ENCODE measurements at regions not wholly inside any gene's neighbourhood (a gene's known extent, or its start where the extent isn't known, plus 50 kb on each side); places are given as distances from the start of the nearest gene placed in this dataset.

DNA sequence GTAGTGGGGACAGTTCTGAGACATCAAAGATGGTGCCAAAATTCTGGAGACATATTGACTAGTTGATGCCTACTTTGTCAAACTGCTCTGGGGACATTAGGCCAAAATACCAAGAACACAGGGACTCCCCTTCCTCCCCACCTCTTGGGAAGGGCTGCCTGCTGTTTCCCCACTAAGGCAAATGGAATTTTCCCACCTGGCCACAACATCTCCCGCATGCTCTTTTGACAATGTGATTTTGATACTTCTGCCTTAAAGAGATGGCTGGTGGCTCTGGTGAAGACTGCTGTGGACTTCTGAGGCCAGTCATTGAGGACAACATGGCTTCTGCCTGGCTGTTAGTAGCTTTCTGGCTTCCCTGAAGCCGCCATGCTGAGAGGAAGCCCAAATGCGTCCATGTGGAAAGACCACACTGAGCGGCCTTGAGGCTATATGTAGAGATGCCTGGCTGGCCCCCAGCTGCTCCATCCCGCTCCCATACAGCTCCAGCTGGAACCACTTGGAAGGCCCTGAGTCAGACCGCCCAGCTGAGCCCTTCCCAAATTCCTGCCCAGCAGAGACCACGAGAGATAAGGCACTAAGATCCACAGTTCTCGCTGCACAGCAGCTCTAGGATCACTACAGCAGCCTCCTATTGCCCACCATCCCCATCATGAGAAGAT, 226.7 kb downstream of the SYK start:
- Histone ChIP-seq H3K79me2 (ENCODE audit: low read length) (no peaks in the 10 kb centered on the region), H3K27me3 (ENCODE audit: low read length) (no peaks in the 10 kb centered on the region), H3K9me3 (ENCODE audit: low read length) (no peaks in the 10 kb centered on the region), H3K4me3 (ENCODE audit: low read length) (no peak overlapping the region), H3K36me3 (ENCODE audit: low read depth, low read length) (no peaks in the 10 kb centered on the region), H3K9ac (ENCODE audit: low read length) (no peak overlapping the region), H2AFZ (ENCODE audit: low read length) (no peak overlapping the region), H3F3A (ENCODE audit: low read length, unreplicated experiment) (no peaks in the 10 kb centered on the region), H3K9me2 (replicated peaks; ENCODE audit: low read length) (no peaks in the 10 kb centered on the region), H3K4me1 (ENCODE audit: insufficient read depth, low read length) (no peaks in the 10 kb centered on the region), H3K4me2 (ENCODE audit: low read length) (no peak overlapping the region), H4K20me1 (ENCODE audit: low read length) (no peaks in the 10 kb centered on the region), H3K27ac (ENCODE audit: low read length) (no peak overlapping the region)
- no TSS peak for BruUV-seq (replicated peaks)
- intact Hi-C loops (cut with micrococcal nuclease), result no loop called here
- CTCF ChIA-PET, result no interaction called here
- TF ChIP-seq, protein P1, sequence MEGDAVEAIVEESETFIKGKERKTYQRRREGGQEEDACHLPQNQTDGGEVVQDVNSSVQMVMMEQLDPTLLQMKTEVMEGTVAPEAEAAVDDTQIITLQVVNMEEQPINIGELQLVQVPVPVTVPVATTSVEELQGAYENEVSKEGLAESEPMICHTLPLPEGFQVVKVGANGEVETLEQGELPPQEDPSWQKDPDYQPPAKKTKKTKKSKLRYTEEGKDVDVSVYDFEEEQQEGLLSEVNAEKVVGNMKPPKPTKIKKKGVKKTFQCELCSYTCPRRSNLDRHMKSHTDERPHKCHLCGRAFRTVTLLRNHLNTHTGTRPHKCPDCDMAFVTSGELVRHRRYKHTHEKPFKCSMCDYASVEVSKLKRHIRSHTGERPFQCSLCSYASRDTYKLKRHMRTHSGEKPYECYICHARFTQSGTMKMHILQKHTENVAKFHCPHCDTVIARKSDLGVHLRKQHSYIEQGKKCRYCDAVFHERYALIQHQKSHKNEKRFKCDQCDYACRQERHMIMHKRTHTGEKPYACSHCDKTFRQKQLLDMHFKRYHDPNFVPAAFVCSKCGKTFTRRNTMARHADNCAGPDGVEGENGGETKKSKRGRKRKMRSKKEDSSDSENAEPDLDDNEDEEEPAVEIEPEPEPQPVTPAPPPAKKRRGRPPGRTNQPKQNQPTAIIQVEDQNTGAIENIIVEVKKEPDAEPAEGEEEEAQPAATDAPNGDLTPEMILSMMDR (conservative IDR thresholded peaks at IDR 0.05; ENCODE audit: low read depth, low read length), result no peak
- TF ChIP-seq EZH2 (IDR thresholded peaks at IDR 0.05; ENCODE audit: low read length, unreplicated experiment), result no peak
- TF ChIP-seq EZH2phosphoT487 (IDR thresholded peaks at IDR 0.05; ENCODE audit: borderline replicate concordance, low read length), result no peak
- ATAC-seq, result no peak
- DNase-seq, result no peak
- POLR2A ChIA-PET (ENCODE audit: unreplicated experiment), result no interaction called here

- intact Hi-C loops (cut with micrococcal nuclease), result no loop called here
- POLR2A ChIA-PET (ENCODE audit: unreplicated experiment), result interaction anchor here (0.6 kb wide), 1 partner anchor 16 kb away, joined by 4 read pairs; no protein-coding TSS in a partner anchor
- Histone ChIP-seq H3K79me2 (ENCODE audit: low read length) (no peaks in the 10 kb centered on the region), H3K36me3 (ENCODE audit: low read depth, low read length) (no peaks in the 10 kb centered on the region), H2AFZ (ENCODE audit: low read length) (no peak overlapping the region), H3K9me3 (ENCODE audit: low read length) (no peaks in the 10 kb centered on the region), H3K4me1 (ENCODE audit: insufficient read depth, low read length) (peaks cover 4% of the 10 kb centered on the region; the same call in 1 of the 2 replicates), H3K9me2 (replicated peaks; ENCODE audit: low read length) (no peaks in the 10 kb centered on the region), H3K27ac (ENCODE audit: low read length) (no peak overlapping the region), H3F3A (ENCODE audit: low read length, unreplicated experiment) (no peaks in the 10 kb centered on the region), H3K4me2 (ENCODE audit: low read length) (no peak overlapping the region), H4K20me1 (ENCODE audit: low read length) (no peaks in the 10 kb centered on the region), H3K27me3 (ENCODE audit: low read length) (no peaks in the 10 kb centered on the region), H3K9ac (ENCODE audit: low read length) (no peak overlapping the region), H3K4me3 (ENCODE audit: low read length) (no peak overlapping the region)
- no peak for DNase-seq
- TF ChIP-seq EZH2 (IDR thresholded peaks at IDR 0.05; ENCODE audit: low read length, unreplicated experiment) (no peak), EZH2phosphoT487 (IDR thresholded peaks at IDR 0.05; ENCODE audit: borderline replicate concordance, low read length) (no peak)
- TF ChIP-seq, protein P1 (conservative IDR thresholded peaks at IDR 0.05; ENCODE audit: low read depth, low read length), result no peak
- no TSS peak for BruUV-seq (replicated peaks)
- CTCF ChIA-PET, result no interaction called here
- no peak for ATAC-seq
These were observed 228.2 kb downstream of the SYK start for GRCh38 chr9:91029650-91030361.

GRCh38 chr9:91032121-91032531, 230.5 kb downstream of the SYK start:
- ChIA-PET POLR2A (ENCODE audit: unreplicated experiment) (no interaction called here), CTCF (no interaction called here)
- H3K9ac ChIP-seq (ENCODE audit: low read length), result no peak overlapping the region
- H3K4me3 ChIP-seq (ENCODE audit: low read length), result no peak overlapping the region
- no peaks in the 10 kb centered on the region for H3K27me3 ChIP-seq (ENCODE audit: low read length)
- H3F3A ChIP-seq (ENCODE audit: low read length, unreplicated experiment), result no peaks in the 10 kb centered on the region
- H2AFZ ChIP-seq (ENCODE audit: low read length), result no peak overlapping the region
- H4K20me1 ChIP-seq (ENCODE audit: low read length), result no peaks in the 10 kb centered on the region
- BruUV-seq (replicated peaks), result no TSS peak
- ATAC-seq (no peak), DNase-seq (no peak)
- H3K36me3 ChIP-seq (ENCODE audit: low read depth, low read length), result no peaks in the 10 kb centered on the region
- H3K4me1 ChIP-seq (ENCODE audit: insufficient read depth, low read length), result peaks cover 12% of the 10 kb centered on the region
- intact Hi-C loops (cut with micrococcal nuclease), result no loop called here
- no peaks in the 10 kb centered on the region for H3K9me2 ChIP-seq (replicated peaks; ENCODE audit: low read length)
- H3K27ac ChIP-seq (ENCODE audit: low read length), result no peak overlapping the region
- no peaks in the 10 kb centered on the region for H3K79me2 ChIP-seq (ENCODE audit: low read length)
- no peak overlapping the region for H3K4me2 ChIP-seq (ENCODE audit: low read length)
- no peak for TF ChIP-seq EZH2 (IDR thresholded peaks at IDR 0.05; ENCODE audit: low read length, unreplicated experiment)
- TF ChIP-seq, protein P1 (conservative IDR thresholded peaks at IDR 0.05; ENCODE audit: low read depth, low read length), result no peak
- no peak for TF ChIP-seq EZH2phosphoT487 (IDR thresholded peaks at IDR 0.05; ENCODE audit: borderline replicate concordance, low read length)
- H3K9me3 ChIP-seq (ENCODE audit: low read length), result no peaks in the 10 kb centered on the region

Measured in PC-3 (cell line).